Activated naive CD8-positive, alpha-beta T cell treated with anti-CD3 and anti-CD28 coated beads, Interleukin-2, amount 10 ng/mL, durations not matched to agents 7 days and 5 days (primary cell): ENCODE measurements at regions not wholly inside any gene's neighbourhood (a gene's known extent, or its start where the extent isn't known, plus 50 kb on each side); places are given as distances from the start of the nearest gene placed in this dataset.

Source experiments
- ATAC-seq: fragments of 150-1000 bp; cut with Tn5 transposase; one replicate; pipeline ENCODE4 v1.10.0; 2021; ENCODE audit warnings: low read depth, moderate library complexity
- POLR2A ChIA-PET: fragments of 350-600 bp; sonication (Branson Sonifier 250); formaldehyde crosslinking; loops from one replicate; lab custom pipeline; 2021; ENCODE audit warnings: antibody characterized with exemption; lab: Charles Lee
- DNase-seq: peaks from one replicate; pipeline ENCODE4 v3.0.0; 2021
- H3K27ac Mint-ChIP-seq: one replicate; pipeline ENCODE4 v1.8.0; 2022; ENCODE audit warnings: mild to moderate bottlenecking, mixed read lengths
- H3K27me3 Mint-ChIP-seq: one replicate; pipeline ENCODE4 v1.8.0; 2022; ENCODE audit warnings: mild to moderate bottlenecking, moderate library complexity, mixed read lengths
- H3K36me3 Mint-ChIP-seq: one replicate; pipeline ENCODE4 v1.8.0; 2021; ENCODE audit warnings: mild to moderate bottlenecking, mixed read lengths
- H3K4me1 Mint-ChIP-seq: one replicate; pipeline ENCODE4 v1.8.0; 2021; ENCODE audit warnings: mixed read lengths
- H3K4me3 Mint-ChIP-seq: one replicate; pipeline ENCODE4 v1.8.0; 2022; ENCODE audit warnings: mild to moderate bottlenecking, moderate library complexity, mixed read lengths
- H3K9me3 Mint-ChIP-seq: one replicate; pipeline ENCODE4 v1.8.0; 2021; ENCODE audit warnings: mixed read lengths

DNA sequence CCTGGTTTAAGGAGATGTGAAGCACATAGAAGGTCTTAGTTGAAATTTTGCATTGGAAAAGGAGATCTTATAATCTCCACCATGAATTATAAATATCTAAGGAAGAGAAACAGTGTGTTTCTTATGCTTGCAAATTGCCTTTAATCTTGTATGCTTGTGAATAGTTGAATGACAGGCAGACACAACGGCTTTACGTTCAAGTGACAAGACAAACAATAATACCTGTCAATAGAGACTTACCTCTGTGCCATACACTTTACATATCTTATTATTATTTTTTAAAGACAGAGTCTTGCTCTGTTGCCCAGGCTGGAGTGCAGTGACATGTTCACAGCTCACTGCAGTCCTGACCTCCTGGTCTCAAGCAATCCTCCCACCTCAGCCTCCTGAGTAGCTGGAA lies 113.7 kb downstream of the QPCT start:
- Mint-ChIP-seq H3K9me3 (peaks cover 4% of the 10 kb centered on the region), H3K4me1 (peaks cover 20% of the 10 kb centered on the region), H3K27me3 (no peaks in the 10 kb centered on the region), H3K4me3 (no peak overlapping the region), H3K36me3 (peaks cover 11% of the 10 kb centered on the region), H3K27ac (no peak overlapping the region)
- POLR2A ChIA-PET, result no interaction called here
- DNase-seq, result no peak
- no peak for ATAC-seq

DNA sequence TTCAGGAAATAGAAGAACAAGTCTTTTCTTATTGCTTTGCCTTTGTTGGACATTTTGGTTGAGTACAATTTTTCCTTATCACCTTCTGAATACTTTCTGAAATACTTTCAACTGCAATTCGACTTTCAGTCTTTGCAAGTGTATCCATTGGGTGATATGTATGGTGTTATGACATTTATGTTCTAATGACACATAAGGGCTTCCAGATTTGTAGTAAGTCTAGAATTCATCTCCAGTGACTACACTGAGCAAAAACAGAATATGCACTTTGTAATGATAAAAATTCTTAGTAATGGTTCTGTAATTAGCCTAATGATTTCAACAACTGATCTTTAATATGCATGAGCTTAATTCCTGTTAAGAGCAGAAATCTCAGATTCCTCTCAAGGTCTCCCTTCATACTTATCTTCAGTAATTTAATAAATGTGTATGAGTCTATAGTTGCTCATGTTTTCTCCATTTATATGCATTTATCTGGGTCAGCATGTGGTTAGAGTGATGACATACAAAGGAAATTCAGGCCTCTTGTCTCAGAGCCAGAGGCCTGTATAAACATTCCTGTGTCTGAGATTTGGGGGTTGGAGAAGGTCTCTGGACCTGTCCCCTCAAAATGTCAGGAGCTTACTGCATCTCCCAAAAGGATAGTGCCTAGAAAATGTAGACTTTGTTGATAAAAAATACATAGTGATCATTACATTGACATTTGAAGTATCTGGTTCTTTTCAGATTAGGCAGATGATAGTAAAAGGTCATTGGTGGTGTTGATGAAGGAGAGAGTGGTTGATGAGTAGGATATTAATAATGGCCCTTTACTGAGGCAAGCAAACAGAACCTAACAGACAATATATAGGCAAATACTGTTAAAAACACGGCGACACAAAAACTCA lies 114.9 kb downstream of the QPCT start:
- peaks cover 5% of the 10 kb centered on the region for H3K9me3 Mint-ChIP-seq
- H3K27ac Mint-ChIP-seq, result no peak overlapping the region
- H3K4me3 Mint-ChIP-seq, result no peak overlapping the region
- H3K4me1 Mint-ChIP-seq, result peaks cover 21% of the 10 kb centered on the region
- ATAC-seq, result no peak
- H3K36me3 Mint-ChIP-seq, result peaks cover 12% of the 10 kb centered on the region
- H3K27me3 Mint-ChIP-seq, result peaks cover 3% of the 10 kb centered on the region
- POLR2A ChIA-PET, result no interaction called here
- no peak for DNase-seq

DNA sequence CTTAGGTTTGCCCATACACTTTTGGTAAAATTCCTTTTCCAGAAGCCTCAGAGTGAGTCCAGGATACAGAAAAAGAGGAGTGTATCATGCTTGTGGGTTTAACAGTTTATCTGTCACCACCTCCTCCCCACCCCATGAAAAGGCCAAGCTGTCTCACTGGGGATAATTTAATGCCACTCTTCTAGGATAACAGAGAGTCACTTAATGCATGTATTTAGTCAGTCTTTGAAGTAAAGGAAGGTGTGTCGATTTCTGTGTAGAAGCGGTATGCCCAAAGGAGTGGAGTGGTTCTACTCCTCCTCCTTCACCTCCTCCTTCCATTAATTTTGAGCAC lies 116.4 kb downstream of the QPCT start:
- no peak overlapping the region for H3K4me3 Mint-ChIP-seq
- DNase-seq (no peak), ATAC-seq (no peak)
- H3K4me1 Mint-ChIP-seq, result peaks cover 18% of the 10 kb centered on the region
- peaks cover 4% of the 10 kb centered on the region for H3K27me3 Mint-ChIP-seq
- H3K27ac Mint-ChIP-seq, result no peak overlapping the region
- H3K36me3 Mint-ChIP-seq, result peaks cover 6% of the 10 kb centered on the region
- H3K9me3 Mint-ChIP-seq, result peaks cover 5% of the 10 kb centered on the region
- POLR2A ChIA-PET, result no interaction called here

DNA sequence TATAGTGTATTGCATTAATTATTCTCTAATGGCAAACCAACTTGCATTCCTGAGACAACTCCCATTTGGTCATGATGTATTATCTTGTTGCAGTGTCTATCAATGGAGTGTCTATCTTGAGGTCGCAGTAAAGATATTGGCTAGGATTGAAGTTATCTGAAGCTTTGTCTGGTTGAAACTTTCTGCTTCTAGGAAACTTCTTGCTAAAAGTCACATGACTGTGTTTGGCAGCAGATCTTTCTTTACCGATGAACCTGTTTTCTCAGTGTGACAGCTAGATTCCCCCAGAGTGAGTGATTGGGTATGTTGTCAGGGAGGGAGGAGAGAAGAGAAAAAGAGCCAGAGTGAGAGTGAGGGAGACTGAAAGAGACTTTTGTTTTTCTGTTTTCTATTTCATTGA lies 119.6 kb downstream of the QPCT start:
- DNase-seq (no peak), ATAC-seq (no peak)
- POLR2A ChIA-PET, result no interaction called here
- H3K27me3 Mint-ChIP-seq, result peaks cover 8% of the 10 kb centered on the region
- H3K36me3 Mint-ChIP-seq, result peaks cover 3% of the 10 kb centered on the region
- H3K4me1 Mint-ChIP-seq, result peaks cover 4% of the 10 kb centered on the region
- H3K27ac Mint-ChIP-seq, result no peak overlapping the region
- peaks cover 7% of the 10 kb centered on the region for H3K9me3 Mint-ChIP-seq
- no peak overlapping the region for H3K4me3 Mint-ChIP-seq

DNA sequence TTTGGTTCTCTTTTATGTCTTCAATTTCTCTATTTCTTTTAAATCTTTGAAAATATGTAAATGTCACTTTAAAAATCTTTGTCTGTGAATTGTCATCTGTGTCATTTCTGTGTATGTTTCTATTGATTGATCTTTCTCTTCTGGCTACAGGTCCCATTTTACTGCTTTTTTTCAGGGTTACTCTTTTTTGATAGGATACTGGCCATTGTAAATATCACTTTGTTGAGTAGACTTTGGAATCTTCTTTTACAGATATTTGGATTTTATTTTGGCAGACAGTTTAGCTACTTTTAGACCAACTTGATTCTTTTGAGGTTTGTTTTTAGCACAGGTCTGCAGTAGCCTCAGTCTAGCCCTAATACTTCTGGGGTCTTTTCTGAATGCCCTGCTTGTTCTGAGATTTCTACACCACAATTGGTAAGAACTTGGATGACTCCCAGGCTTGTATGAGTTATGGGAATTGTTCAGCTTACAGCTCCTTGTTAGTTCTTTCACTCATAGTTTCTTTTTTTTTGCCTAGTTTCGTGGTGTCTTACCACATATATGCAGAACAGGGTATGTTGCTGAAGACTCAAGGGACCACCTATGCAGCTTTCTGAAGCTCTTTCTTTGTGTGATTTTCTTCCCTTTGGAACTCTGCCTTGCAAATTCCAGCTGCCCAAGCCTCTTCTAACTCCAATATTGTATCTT lies 122.2 kb downstream of the QPCT start:
- DNase-seq (no peak), ATAC-seq (no peak)
- Mint-ChIP-seq H3K27me3 (peaks cover 8% of the 10 kb centered on the region), H3K4me1 (peaks cover 2% of the 10 kb centered on the region), H3K36me3 (peaks cover 3% of the 10 kb centered on the region), H3K27ac (no peak overlapping the region), H3K4me3 (no peak overlapping the region), H3K9me3 (peaks cover 3% of the 10 kb centered on the region)
- POLR2A ChIA-PET, result no interaction called here

DNA sequence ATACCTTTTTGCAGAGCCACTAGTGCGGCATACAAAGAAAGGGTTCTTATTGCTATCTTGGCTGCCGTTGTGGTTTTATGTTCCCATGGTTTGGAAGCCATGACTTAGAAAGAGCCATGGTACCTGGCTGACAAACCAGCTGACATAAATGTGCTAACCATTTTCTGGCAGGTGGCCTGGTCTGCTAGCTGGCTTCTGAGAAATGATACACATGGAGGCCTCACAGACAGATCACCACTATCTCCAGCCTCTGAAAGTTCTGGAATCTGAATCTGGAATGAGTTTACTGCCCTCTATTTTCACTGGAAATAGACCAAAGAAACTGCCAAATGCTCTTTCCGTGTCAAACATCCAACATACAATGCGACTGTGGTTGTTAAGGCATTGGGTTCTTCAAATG lies 123.7 kb downstream of the QPCT start:
- Mint-ChIP-seq H3K27ac (no peak overlapping the region), H3K36me3 (peaks cover 3% of the 10 kb centered on the region), H3K4me3 (no peak overlapping the region), H3K27me3 (peaks cover 8% of the 10 kb centered on the region), H3K9me3 (peaks cover 3% of the 10 kb centered on the region), H3K4me1 (peaks cover 2% of the 10 kb centered on the region)
- POLR2A ChIA-PET, result no interaction called here
- no peak for ATAC-seq
- DNase-seq, result no peak

DNA sequence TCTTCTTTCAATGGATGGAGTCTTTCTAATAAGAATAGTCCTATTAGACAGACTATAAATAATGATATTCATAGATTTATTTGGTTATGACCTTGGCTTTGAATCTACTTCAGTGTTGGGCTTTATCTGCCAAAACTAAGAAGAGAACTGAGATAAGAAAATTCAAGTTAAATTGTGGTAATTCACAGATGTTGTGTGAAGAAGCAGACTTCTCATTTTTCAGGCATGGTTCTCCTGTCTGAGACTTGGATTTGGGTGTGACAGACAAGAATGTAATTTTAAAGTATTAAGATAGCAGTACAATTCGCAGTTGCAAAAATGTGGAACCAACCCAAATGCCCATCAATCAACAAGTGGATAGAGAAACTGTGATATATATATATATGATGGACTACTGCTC lies 124.7 kb downstream of the QPCT start:
- Mint-ChIP-seq H3K4me1 (peaks cover under 1% of the 10 kb centered on the region), H3K4me3 (no peak overlapping the region), H3K27ac (no peak overlapping the region), H3K27me3 (peaks cover 7% of the 10 kb centered on the region), H3K9me3 (peaks cover 2% of the 10 kb centered on the region), H3K36me3 (peaks cover 2% of the 10 kb centered on the region)
- no peak for DNase-seq
- POLR2A ChIA-PET, result no interaction called here
- ATAC-seq, result no peak

DNA sequence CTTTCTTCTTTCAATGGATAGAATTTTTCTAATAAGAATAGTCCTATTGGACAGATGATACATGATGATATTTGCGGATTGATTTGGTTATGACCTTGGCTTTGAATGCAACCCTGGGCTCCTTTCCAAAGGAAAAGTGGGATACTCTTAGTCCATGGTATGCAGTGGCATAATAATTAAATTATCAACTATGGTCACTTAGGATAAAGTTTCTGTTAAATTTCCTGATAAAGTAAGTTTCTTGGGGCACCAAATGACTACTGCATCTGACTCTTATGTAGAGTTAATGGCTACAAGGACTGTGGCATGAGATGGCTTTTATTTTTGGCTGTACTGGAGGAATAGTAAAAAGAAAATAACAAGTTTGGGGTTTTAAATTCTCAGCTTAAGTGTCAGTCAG lies 126.7 kb downstream of the QPCT start:
- Mint-ChIP-seq H3K9me3 (peaks cover 1% of the 10 kb centered on the region), H3K36me3 (peaks cover 1% of the 10 kb centered on the region), H3K27ac (no peak overlapping the region), H3K27me3 (peaks cover 4% of the 10 kb centered on the region), H3K4me3 (no peak overlapping the region), H3K4me1 (no peaks in the 10 kb centered on the region)
- ATAC-seq, result no peak
- no peak for DNase-seq
- POLR2A ChIA-PET, result no interaction called here

DNA sequence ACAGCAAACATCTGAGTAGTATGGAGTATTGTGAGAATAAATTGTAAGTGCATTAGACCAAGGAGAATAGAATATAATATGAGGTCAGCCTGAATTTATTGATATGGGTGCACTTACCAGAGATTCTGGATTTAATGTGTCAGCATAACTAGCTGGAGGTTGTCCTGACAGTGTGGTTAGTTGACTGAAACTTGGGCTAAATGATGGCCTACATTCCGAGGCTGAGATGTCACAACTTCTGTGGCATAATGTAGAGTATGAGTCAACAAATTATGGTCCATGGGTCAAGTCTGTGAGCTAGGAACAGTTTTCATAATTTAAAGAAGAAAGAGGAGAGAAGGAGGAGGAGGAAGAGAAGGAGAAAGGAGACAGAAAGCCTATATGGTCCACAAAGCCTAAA lies 127.6 kb downstream of the QPCT start:
- no peak for DNase-seq
- H3K27ac Mint-ChIP-seq, result no peak overlapping the region
- peaks cover 1% of the 10 kb centered on the region for H3K9me3 Mint-ChIP-seq
- ATAC-seq, result no peak
- H3K36me3 Mint-ChIP-seq, result peaks cover 1% of the 10 kb centered on the region
- no peaks in the 10 kb centered on the region for H3K4me1 Mint-ChIP-seq
- H3K4me3 Mint-ChIP-seq, result no peak overlapping the region
- POLR2A ChIA-PET, result no interaction called here
- H3K27me3 Mint-ChIP-seq, result no peaks in the 10 kb centered on the region

DNA sequence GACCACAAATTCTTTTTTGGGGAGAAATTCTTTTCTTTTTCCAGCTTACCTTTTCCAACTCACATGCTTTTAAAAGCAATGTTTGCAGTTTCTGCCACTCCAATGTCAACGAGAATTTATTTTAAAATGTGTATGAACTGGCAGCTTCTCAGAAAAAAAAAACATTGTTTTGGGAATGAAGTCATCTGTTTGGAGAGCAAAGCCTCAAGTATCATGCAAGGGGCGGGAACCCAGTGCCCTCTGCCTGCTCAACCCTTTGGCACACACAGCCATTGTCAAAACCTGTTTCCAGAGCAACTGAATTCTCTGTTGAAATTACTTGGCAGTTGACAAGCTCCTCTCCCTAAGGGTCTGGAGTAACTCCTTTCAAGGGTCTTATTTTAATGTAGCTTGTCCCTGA lies 128.5 kb downstream of the QPCT start:
- H3K36me3 Mint-ChIP-seq, result no peaks in the 10 kb centered on the region
- H3K27ac Mint-ChIP-seq, result no peak overlapping the region
- no peak overlapping the region for H3K4me3 Mint-ChIP-seq
- H3K27me3 Mint-ChIP-seq, result no peaks in the 10 kb centered on the region
- H3K4me1 Mint-ChIP-seq, result no peaks in the 10 kb centered on the region
- no peak for DNase-seq
- H3K9me3 Mint-ChIP-seq, result no peaks in the 10 kb centered on the region
- POLR2A ChIA-PET, result no interaction called here
- no peak for ATAC-seq

DNA sequence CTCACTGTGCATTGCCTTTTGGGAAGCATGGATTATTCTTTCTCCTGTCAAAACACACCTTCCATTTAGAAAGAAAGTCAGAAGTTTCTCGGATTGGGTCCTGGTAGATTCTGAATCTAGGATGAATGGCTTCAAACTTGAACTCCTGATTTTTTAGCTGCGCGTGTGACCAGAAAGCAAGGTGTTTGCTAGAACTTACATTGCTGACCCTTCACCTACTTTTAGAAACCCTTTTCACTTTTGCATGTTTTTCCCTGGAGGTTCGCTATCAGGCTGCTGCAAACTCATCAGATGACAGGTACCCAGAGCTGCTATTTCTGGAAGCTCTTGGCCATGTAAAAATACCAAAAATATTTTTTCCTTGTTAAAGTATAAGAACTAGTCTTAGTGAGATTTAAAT lies 132.0 kb downstream of the QPCT start:
- H3K36me3 Mint-ChIP-seq, result no peaks in the 10 kb centered on the region
- H3K27me3 Mint-ChIP-seq, result peaks cover 3% of the 10 kb centered on the region
- ATAC-seq (no peak), DNase-seq (no peak)
- H3K4me1 Mint-ChIP-seq, result no peaks in the 10 kb centered on the region
- POLR2A ChIA-PET, result no interaction called here
- no peaks in the 10 kb centered on the region for H3K9me3 Mint-ChIP-seq
- H3K4me3 Mint-ChIP-seq, result no peak overlapping the region
- H3K27ac Mint-ChIP-seq, result no peak overlapping the region

DNA sequence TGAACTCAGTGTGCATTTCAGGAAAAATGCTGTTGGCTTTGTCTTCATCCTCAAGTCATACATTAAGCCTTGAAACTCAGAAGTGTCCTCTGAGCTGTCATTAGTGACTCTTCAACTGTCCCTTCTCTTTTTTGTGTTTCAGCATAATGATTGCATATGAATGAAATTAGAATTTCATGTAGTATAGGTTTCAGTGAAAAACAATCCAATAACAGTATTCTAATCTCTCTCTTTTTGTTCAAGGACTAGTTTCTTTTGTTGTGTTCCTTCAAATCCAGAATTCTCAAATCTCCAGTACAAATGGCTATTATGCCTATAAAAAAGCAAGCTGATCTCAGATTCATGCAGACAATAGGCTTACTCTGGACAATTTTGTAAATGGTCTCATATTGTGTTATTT lies 133.5 kb downstream of the QPCT start:
- Mint-ChIP-seq H3K27ac (no peak overlapping the region), H3K9me3 (no peaks in the 10 kb centered on the region), H3K4me1 (no peaks in the 10 kb centered on the region), H3K36me3 (no peaks in the 10 kb centered on the region), H3K4me3 (no peak overlapping the region), H3K27me3 (peaks cover 3% of the 10 kb centered on the region)
- POLR2A ChIA-PET, result no interaction called here
- no peak for DNase-seq
- no peak for ATAC-seq

DNA sequence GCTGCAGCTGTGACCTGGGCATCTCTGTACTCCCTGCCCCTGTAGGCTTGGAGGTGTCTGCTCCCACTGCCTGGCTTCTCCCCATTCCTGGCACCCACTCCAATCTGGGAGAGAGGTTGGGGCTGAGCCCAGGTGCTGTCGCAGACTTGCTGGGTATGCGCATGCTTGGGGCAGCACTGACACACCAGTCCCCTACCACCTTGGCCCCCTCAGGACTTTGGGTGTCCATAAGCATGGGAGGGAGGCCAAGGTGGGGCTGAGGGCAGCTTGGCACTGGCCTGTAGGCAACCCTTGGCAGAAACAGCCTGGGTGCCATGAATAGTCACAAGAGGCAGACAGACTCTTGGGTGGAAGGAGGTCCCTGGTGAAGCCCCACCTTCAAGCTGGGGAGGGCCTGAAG lies 136.8 kb downstream of the QPCT start:
- POLR2A ChIA-PET, result no interaction called here
- Mint-ChIP-seq H3K36me3 (no peaks in the 10 kb centered on the region), H3K4me3 (no peak overlapping the region), H3K27me3 (peaks cover 5% of the 10 kb centered on the region), H3K4me1 (no peaks in the 10 kb centered on the region), H3K9me3 (no peaks in the 10 kb centered on the region), H3K27ac (no peak overlapping the region)
- DNase-seq (no peak), ATAC-seq (no peak)

DNA sequence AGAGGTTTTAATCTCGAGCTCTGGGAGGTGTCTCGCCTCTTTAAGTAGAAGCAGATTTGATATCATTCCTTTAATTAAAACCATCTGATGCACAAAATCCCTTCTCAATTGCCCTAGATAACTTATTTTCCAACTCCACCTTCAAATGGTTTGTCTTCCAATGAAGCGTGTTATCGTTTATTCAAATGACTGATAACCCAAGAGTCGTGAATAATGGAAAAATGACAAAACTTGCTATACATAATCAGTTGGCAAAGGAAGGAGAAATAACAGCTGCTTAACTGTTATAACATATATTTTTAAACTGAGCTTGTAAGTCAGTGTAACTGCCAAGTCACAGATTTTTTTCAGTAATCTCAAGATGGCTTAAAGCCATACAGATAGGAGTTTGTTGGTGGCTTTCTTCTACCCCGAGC lies 144.6 kb downstream of the QPCT start:
- DNase-seq, result no peak
- H3K36me3 Mint-ChIP-seq, result peaks cover 2% of the 10 kb centered on the region
- ATAC-seq, result no peak
- H3K27me3 Mint-ChIP-seq, result peaks cover 12% of the 10 kb centered on the region
- H3K4me1 Mint-ChIP-seq, result no peaks in the 10 kb centered on the region
- POLR2A ChIA-PET, result no interaction called here
- peaks cover 4% of the 10 kb centered on the region for H3K9me3 Mint-ChIP-seq
- H3K4me3 Mint-ChIP-seq, result no peak overlapping the region
- H3K27ac Mint-ChIP-seq, result no peak overlapping the region
